Upper lobe of left lung (tissue), 4 donors: ENCODE measurements at regions not wholly inside any gene's neighbourhood (a gene's known extent, or its start where the extent isn't known, plus 50 kb on each side); places are given as distances from the start of the nearest gene placed in this dataset.

ENCODE experiments used
- CTCF ChIP-seq, 6 experiments: fragments of 450-650 bp in 4 of 6; fragments of 200-600 bp in 2 of 6; sonication (generic) in 2 of 6; IDR thresholded peaks; one replicate each; pipeline ENCODE4 v1.5.1; 2016 to 2019; ENCODE audit warnings: antibody characterized with exemption in 6 of 6
- EP300 ChIP-seq, 4 donors: sonication (generic); formaldehyde crosslinking; IDR thresholded peaks; one replicate each; pipeline ENCODE4 v1.5.1; 2017; ENCODE audit warnings: antibody characterized with exemption in 4 of 4, control low read depth in 2 of 4
- POLR2AphosphoS5 ChIP-seq, 2 donors: sonication (generic); formaldehyde crosslinking; IDR thresholded peaks; one replicate each; pipeline ENCODE4 v1.5.1; 2017; ENCODE audit warnings: antibody characterized with exemption in 2 of 2

- TF ChIP-seq EP300 (IDR thresholded peaks at IDR 0.05) (no peak), CTCF (IDR thresholded peaks at IDR 0.05) (no peak), POLR2AphosphoS5 (IDR thresholded peaks at IDR 0.05) (no peak)
Measured at GRCh38 chr2:780581-780980, 103.4 kb upstream of the TMEM18 start.
